Caco-2 (cell line): ENCODE measurements at regions not wholly inside any gene's neighbourhood (a gene's known extent, or its start where the extent isn't known, plus 50 kb on each side); places are given as distances from the start of the nearest gene placed in this dataset.

Experiments
- BruUV-seq: library from RNA; stranded (reverse); fragments of 400-500 nt; replicated peaks from 2 replicates; lab custom pipeline; 2021; lab: Mats Ljungman, UMichigan
- CTCF ChIA-PET: fragments of 300-600 bp; sonication (Branson Sonifier 250); formaldehyde crosslinking; loops from one replicate; lab custom pipeline; 2022; ENCODE audit warnings: antibody characterized with exemption; lab: Charles Lee
- POLR2A ChIA-PET: fragments of 300-600 bp; sonication (Branson Sonifier 250); formaldehyde crosslinking; loops from one replicate; lab custom pipeline; 2022; ENCODE audit warnings: antibody characterized with exemption; lab: Charles Lee
- DNase-seq, 2 experiments: peaks; one replicate each; pipeline versions ENCODE4 v3.0.0 to v3.0.0-alpha.2; 2020 to 2022
- H3K27me3 ChIP-seq: replicated peaks from 2 replicates; pipeline ENCODE4 v1.6.0; 2011; ENCODE audit warnings: low read length; ENCODE audit not compliant: control insufficient read depth, insufficient read depth
- H3K36me3 ChIP-seq: 2 replicates; pipeline ENCODE4 v1.5.1; 2011; ENCODE audit warnings: low read length; ENCODE audit not compliant: control insufficient read depth, insufficient read depth
- H3K4me1 ChIP-seq: fragments of 250-450 bp; sonication (Bioruptor Pico); 2 replicates; pipeline ENCODE4 v1.5.1; 2020; ENCODE audit warnings: mild to moderate bottlenecking
- H3K4me3 ChIP-seq: 2 replicates; pipeline ENCODE4 v1.5.1; 2011; ENCODE audit warnings: low read depth, mild to moderate bottlenecking, control low read depth, low read length
- H3K9me3 ChIP-seq: fragments of 250-450 bp; sonication (Bioruptor Pico); 2 replicates; pipeline ENCODE4 v1.5.1; 2020; ENCODE audit warnings: mild to moderate bottlenecking, moderate library complexity
- H3K27ac Mint-ChIP-seq: one replicate; pipeline ENCODE4 v1.8.0; 2022; ENCODE audit warnings: mixed read lengths; ENCODE audit not compliant: unreplicated experiment
- H3K27me3 Mint-ChIP-seq: one replicate; pipeline ENCODE4 v1.8.0; 2022; ENCODE audit warnings: mixed read lengths; ENCODE audit not compliant: insufficient read depth, unreplicated experiment
- H3K36me3 Mint-ChIP-seq: one replicate; pipeline ENCODE4 v1.8.0; 2022; ENCODE audit warnings: mild to moderate bottlenecking, mixed read lengths; ENCODE audit not compliant: insufficient read depth, unreplicated experiment
- H3K4me1 Mint-ChIP-seq: one replicate; pipeline ENCODE4 v1.8.0; 2022; ENCODE audit warnings: low read depth, mixed read lengths; ENCODE audit not compliant: unreplicated experiment
- H3K4me3 Mint-ChIP-seq: one replicate; pipeline ENCODE4 v1.8.0; 2022; ENCODE audit warnings: mild to moderate bottlenecking, moderate library complexity, mixed read lengths; ENCODE audit not compliant: unreplicated experiment
- H3K9me3 Mint-ChIP-seq: one replicate; pipeline ENCODE4 v1.8.0; 2022; ENCODE audit warnings: mixed read lengths; ENCODE audit not compliant: unreplicated experiment
- intact Hi-C: fragments of 100-400 bp; cut with micrococcal nuclease; formaldehyde crosslinking; loops from one replicate; pipeline ENCODE4 v1.10.0; 2022; ENCODE audit not compliant: unreplicated experiment
- TF ChIP-seq, protein P1 (sequence below), 2 experiments: fragments of 200-600 bp in 1 of 2; IDR thresholded peaks; 1 replicate in 1 of 2; 2 replicates in 1 of 2; pipeline versions ENCODE4 v1.5.1 to v1.8.0; 2011 to 2022; ENCODE audit warnings: antibody characterized with exemption in 1 of 2, control low read depth in 1 of 2, inconsistent platforms in 1 of 2, low read depth in 1 of 2, low read length in 1 of 2, mild to moderate bottlenecking in 1 of 2, moderate library complexity in 1 of 2; ENCODE audit not compliant: insufficient read depth in 1 of 2, severe bottlenecking in 1 of 2, unreplicated experiment in 1 of 2

DNA sequence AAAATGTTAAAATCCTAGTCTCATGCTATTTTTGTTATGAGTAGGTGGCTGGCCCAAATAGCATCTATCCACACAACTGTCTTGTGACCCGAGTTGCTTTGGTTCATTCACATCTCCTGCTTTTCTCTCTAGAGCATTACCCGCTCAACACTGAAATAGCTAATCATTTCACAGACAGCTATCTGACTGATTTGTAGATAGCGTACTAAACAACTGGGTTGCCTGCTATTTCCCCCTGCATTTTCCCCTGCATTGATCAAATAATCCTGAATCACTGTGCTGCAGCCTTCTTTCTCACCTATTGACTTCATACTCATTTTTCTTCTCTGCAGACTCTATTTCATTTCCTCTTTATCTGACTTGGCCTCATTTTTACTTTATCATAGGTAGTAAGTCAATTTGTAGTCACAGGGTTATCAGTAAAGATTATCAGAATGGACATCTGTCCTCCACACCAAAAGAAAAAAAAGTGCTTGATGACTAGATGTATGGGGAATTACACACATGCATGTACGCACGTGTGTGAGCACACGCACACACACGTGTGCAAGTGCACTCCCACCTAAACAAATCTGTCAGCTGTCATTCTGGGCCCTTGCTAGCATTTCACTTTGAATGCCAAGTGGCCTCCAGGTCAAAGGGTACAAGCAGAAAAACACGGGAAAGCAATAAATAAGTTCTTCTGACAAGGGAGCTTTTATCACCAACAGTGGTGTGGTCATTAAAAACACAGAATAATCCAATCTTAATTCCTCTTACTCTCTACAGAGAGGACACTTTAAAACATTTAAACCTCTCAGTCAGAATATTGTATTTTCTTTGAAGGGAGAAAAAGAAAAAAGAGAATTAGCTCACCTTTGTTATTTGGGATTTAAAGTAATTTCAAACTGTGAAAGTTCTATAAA, 501.6 kb downstream of the EFNA5 start:
- peaks cover 41% of the 10 kb centered on the region for H3K9me3 Mint-ChIP-seq
- POLR2A ChIA-PET: no interaction called here
- CTCF ChIA-PET: no interaction called here
- H3K4me1 ChIP-seq: no peaks in the 10 kb centered on the region
- no TSS peak for BruUV-seq
- no peaks in the 10 kb centered on the region for H3K36me3 Mint-ChIP-seq
- TF ChIP-seq, protein P1, sequence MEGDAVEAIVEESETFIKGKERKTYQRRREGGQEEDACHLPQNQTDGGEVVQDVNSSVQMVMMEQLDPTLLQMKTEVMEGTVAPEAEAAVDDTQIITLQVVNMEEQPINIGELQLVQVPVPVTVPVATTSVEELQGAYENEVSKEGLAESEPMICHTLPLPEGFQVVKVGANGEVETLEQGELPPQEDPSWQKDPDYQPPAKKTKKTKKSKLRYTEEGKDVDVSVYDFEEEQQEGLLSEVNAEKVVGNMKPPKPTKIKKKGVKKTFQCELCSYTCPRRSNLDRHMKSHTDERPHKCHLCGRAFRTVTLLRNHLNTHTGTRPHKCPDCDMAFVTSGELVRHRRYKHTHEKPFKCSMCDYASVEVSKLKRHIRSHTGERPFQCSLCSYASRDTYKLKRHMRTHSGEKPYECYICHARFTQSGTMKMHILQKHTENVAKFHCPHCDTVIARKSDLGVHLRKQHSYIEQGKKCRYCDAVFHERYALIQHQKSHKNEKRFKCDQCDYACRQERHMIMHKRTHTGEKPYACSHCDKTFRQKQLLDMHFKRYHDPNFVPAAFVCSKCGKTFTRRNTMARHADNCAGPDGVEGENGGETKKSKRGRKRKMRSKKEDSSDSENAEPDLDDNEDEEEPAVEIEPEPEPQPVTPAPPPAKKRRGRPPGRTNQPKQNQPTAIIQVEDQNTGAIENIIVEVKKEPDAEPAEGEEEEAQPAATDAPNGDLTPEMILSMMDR (IDR thresholded peaks at IDR 0.05; ENCODE audit: insufficient read depth in 1 of 2, low read depth in 1 of 2, low read length in 1 of 2, severe bottlenecking in 1 of 2, unreplicated experiment in 1 of 2): no peak
- DNase-seq: no peak
- no peaks in the 10 kb centered on the region for H3K27me3 ChIP-seq
- no peaks in the 10 kb centered on the region for H3K36me3 ChIP-seq
- no peaks in the 10 kb centered on the region for H3K27me3 Mint-ChIP-seq
- no peaks in the 10 kb centered on the region for H3K4me1 Mint-ChIP-seq
- H3K9me3 ChIP-seq: peaks cover 6% of the 10 kb centered on the region; the same call in 1 of the 2 replicates
- no peak overlapping the region for H3K4me3 ChIP-seq
- intact Hi-C loops: no loop called here
- H3K4me3 Mint-ChIP-seq: no peak overlapping the region
- H3K27ac Mint-ChIP-seq: no peak overlapping the region

GRCh38 chr5:107168086-107168485, 502.7 kb downstream of the EFNA5 start:
- peaks cover 41% of the 10 kb centered on the region for H3K9me3 Mint-ChIP-seq
- TF ChIP-seq, protein P1 (IDR thresholded peaks at IDR 0.05; ENCODE audit: insufficient read depth in 1 of 2, low read depth in 1 of 2, low read length in 1 of 2, severe bottlenecking in 1 of 2, unreplicated experiment in 1 of 2): no peak
- ChIA-PET CTCF (no interaction called here), POLR2A (no interaction called here)
- H3K4me3 ChIP-seq: no peak overlapping the region
- no peaks in the 10 kb centered on the region for H3K4me1 ChIP-seq
- H3K27ac Mint-ChIP-seq: no peak overlapping the region
- H3K27me3 ChIP-seq: no peaks in the 10 kb centered on the region
- no peaks in the 10 kb centered on the region for H3K36me3 Mint-ChIP-seq
- no peak for DNase-seq
- no peaks in the 10 kb centered on the region for H3K27me3 Mint-ChIP-seq
- no peaks in the 10 kb centered on the region for H3K36me3 ChIP-seq
- no peaks in the 10 kb centered on the region for H3K4me1 Mint-ChIP-seq
- H3K9me3 ChIP-seq: peaks cover 6% of the 10 kb centered on the region; the same call in 1 of the 2 replicates
- intact Hi-C loops: no loop called here
- no peak overlapping the region for H3K4me3 Mint-ChIP-seq
- no TSS peak for BruUV-seq

DNA sequence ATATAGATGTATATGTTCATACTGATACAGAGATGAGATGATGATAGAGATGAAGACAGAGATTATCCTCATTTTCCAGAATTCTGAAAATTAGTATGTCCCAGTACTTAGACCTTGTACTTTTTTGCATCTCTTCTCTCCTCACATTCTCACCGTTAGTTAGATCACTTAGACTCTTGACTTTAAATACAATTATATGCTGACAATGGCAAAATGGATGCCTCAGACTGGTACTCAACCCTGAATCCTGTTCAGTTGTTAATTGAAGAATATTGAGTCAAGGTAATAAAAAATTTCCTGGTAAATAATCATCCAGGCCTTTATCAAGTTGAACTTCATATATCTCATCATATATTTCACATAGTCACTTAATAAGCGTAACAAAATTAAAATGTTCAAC, 505.4 kb downstream of the EFNA5 start:
- Histone ChIP-seq H3K4me3 (no peak overlapping the region), H3K27me3 (no peaks in the 10 kb centered on the region), H3K4me1 (no peaks in the 10 kb centered on the region), H3K36me3 (no peaks in the 10 kb centered on the region), H3K9me3 (peaks cover 3% of the 10 kb centered on the region; the same call in 1 of the 2 replicates)
- Mint-ChIP-seq H3K4me3 (no peak overlapping the region), H3K36me3 (no peaks in the 10 kb centered on the region), H3K27ac (no peak overlapping the region), H3K27me3 (peaks cover 4% of the 10 kb centered on the region), H3K4me1 (no peaks in the 10 kb centered on the region), H3K9me3 (peaks cover 22% of the 10 kb centered on the region)
- no TSS peak for BruUV-seq
- intact Hi-C loops: no loop called here
- no peak for DNase-seq
- POLR2A ChIA-PET: no interaction called here
- CTCF ChIA-PET: no interaction called here
- TF ChIP-seq, protein P1 (IDR thresholded peaks at IDR 0.05; ENCODE audit: insufficient read depth in 1 of 2, low read depth in 1 of 2, low read length in 1 of 2, severe bottlenecking in 1 of 2, unreplicated experiment in 1 of 2): no peak
